ENCODE measurements at regions not wholly inside any gene's neighbourhood (a gene's known extent, or its start where the extent isn't known, plus 50 kb on each side); places are given as distances from the start of the nearest gene placed in this dataset.

GRCh38 chr3:156033428-156033827 is 87.0 kb upstream of the KCNAB1 start:
- FAIRE-seq: no peak
- CTCF ChIA-PET: interaction anchor here (1.1 to 2.1 kb wide), 4 partner anchors 9 to 17 kb away, joined by 3 to 7 read pairs (median 3); no protein-coding TSS in a partner anchor
- POLR2A ChIA-PET: no interaction called here

More at GRCh38 chr3:156033428-156033827, 87.0 kb upstream of the KCNAB1 start:
- H3K27me3 ChIP-seq (ENCODE audit: control insufficient read depth in 2 of 2, insufficient read depth in 2 of 2, low read length in 2 of 2): peaks cover 2 to 3% of the 10 kb centered on the region in 2 experiments
- BruUV-seq (replicated peaks): no TSS peak
- no peak for DNase-seq (ENCODE audit: low read depth, low spot score)
- no peak overlapping the region for H2AFZ ChIP-seq (ENCODE audit: low read depth, low read length)
- H3K9me3 ChIP-seq (replicated peaks; ENCODE audit: control insufficient read depth, insufficient read depth, low read length): no peaks in the 10 kb centered on the region
- no peaks in the 10 kb centered on the region for H3K4me1 ChIP-seq (ENCODE audit: control insufficient read depth, extremely low read depth, insufficient read depth, low read length)
- dilution Hi-C loops (cut with MboI; ENCODE audit: extremely low pct_ligation_motif_present, low sequenced_read_pairs) (no loop called here), intact Hi-C loops (cut with micrococcal nuclease) (no loop called here)
- no peaks in the 10 kb centered on the region for H3K9me1 ChIP-seq (replicated peaks; ENCODE audit: control insufficient read depth, extremely low read depth, insufficient read depth, low read length)
- no peak overlapping the region for H3K9ac ChIP-seq (replicated peaks; ENCODE audit: extremely low read depth, insufficient read depth, low read length)
- TF ChIP-seq MYC (IDR thresholded peaks at IDR 0.05; ENCODE audit: low read depth, low read length) (no peak), POLR2AphosphoS5 (IDR thresholded peaks at IDR 0.05; ENCODE audit: insufficient read depth, low read depth, low read length) (no peak), EZH2 (IDR thresholded peaks at IDR 0.05; ENCODE audit: borderline replicate concordance, low read depth, low read length, severe bottlenecking) (no peak), MAX (IDR thresholded peaks at IDR 0.05; ENCODE audit: insufficient read depth, insufficient read length) (no peak), CTCF (IDR thresholded peaks at IDR 0.05; ENCODE audit: extremely low read depth in 1 of 2, insufficient read depth in 1 of 2, low read depth in 1 of 2, low read length in 2 of 2) (no peak), POLR2A (IDR thresholded peaks at IDR 0.05; ENCODE audit: low read depth, low read length) (no peak), GATA2 (IDR thresholded peaks at IDR 0.05; ENCODE audit: insufficient read depth, insufficient read length, low read depth, low read length) (no peak), JUN (IDR thresholded peaks at IDR 0.05; ENCODE audit: borderline replicate concordance, insufficient read depth, insufficient read length, low read depth) (no peak), FOS (IDR thresholded peaks at IDR 0.05; ENCODE audit: borderline replicate concordance, insufficient read depth, low read length) (no peak)
- H4K20me1 ChIP-seq (replicated peaks; ENCODE audit: control insufficient read depth, extremely low read depth, insufficient read depth, low read length): no peaks in the 10 kb centered on the region
- H3K36me3 ChIP-seq (ENCODE audit: control insufficient read depth in 2 of 2, extremely low read depth in 1 of 2, insufficient read depth in 2 of 2, low read length in 2 of 2): no peaks in the 10 kb centered on the region
- no peaks in the 10 kb centered on the region for H3K79me2 ChIP-seq (ENCODE audit: control insufficient read depth, insufficient read depth, low read length)
- H3K4me2 ChIP-seq (ENCODE audit: insufficient read depth, low read length): no peak overlapping the region
- no peak overlapping the region for H3K27ac ChIP-seq (ENCODE audit: insufficient read depth, low read depth, low read length)
- H3K4me3 ChIP-seq (replicated peaks in 1 of 3; ENCODE audit: insufficient read depth in 1 of 3, low read depth in 1 of 3, low read length in 3 of 3): no peak overlapping the region

All from endothelial cell of umbilical vein (primary cell).